Right atrium auricular region (tissue), 2 donors: ENCODE measurements at regions not wholly inside any gene's neighbourhood (a gene's known extent, or its start where the extent isn't known, plus 50 kb on each side); places are given as distances from the start of the nearest gene placed in this dataset.

Experiments
- DNase-seq: peaks from one replicate; pipeline ENCODE4 v3.0.0-alpha.2; 2019; ENCODE audit warnings: low spot score
- H3K27ac ChIP-seq, 2 donors: fragments of 200-600 bp; sonication (generic); 1 replicate in 1 of 2; 2 replicates in 1 of 2; pipeline ENCODE4 v1.5.1; 2016 to 2019
- H3K27me3 ChIP-seq, 2 donors: fragments of 200-600 bp; sonication (generic); one replicate each; pipeline versions ENCODE4 v1.5.1 to v1.6.0; 2017 to 2019
- H3K36me3 ChIP-seq: fragments of 200-600 bp; sonication (generic); one replicate; pipeline ENCODE4 v1.5.1; 2016
- H3K4me1 ChIP-seq, 2 donors: fragments of 200-600 bp; sonication (generic); one replicate each; pipeline versions ENCODE4 v1.5.1 to v1.6.0; 2017 to 2019
- H3K4me3 ChIP-seq, 2 donors: fragments of 200-600 bp; sonication (generic); 1 replicate in 1 of 2; 2 replicates in 1 of 2; pipeline ENCODE4 v1.5.1; 2017 to 2019; ENCODE audit warnings: mild to moderate bottlenecking in 1 of 2, moderate library complexity in 1 of 2
- H3K9me3 ChIP-seq, 2 donors: fragments of 200-600 bp; sonication (generic); one replicate each; pipeline ENCODE4 v1.5.1; 2019
- CTCF ChIP-seq, 2 donors: fragments of 200-600 bp; sonication (generic); IDR thresholded peaks; one replicate each; pipeline ENCODE4 v1.5.1; 2019; ENCODE audit warnings: antibody characterized with exemption in 2 of 2

- no peak for TF ChIP-seq CTCF (IDR thresholded peaks at IDR 0.05)
- DNase-seq, result no peak
- H3K9me3 ChIP-seq, result peaks cover 0 to 12% of the 10 kb centered on the region in 2 donors
- H3K27me3 ChIP-seq, result no peaks in the 10 kb centered on the region
- H3K4me3 ChIP-seq, result no peak overlapping the region
- H3K27ac ChIP-seq, result no peak overlapping the region
- H3K36me3 ChIP-seq, result no peaks in the 10 kb centered on the region
- H3K4me1 ChIP-seq, result no peaks in the 10 kb centered on the region
Measured at GRCh38 chr12:131420867-131421447, 289.9 kb upstream of the SFSWAP start.

- TF ChIP-seq CTCF (IDR thresholded peaks at IDR 0.05), result no peak
- Histone ChIP-seq H3K36me3 (no peaks in the 10 kb centered on the region), H3K4me3 (no peak overlapping the region), H3K4me1 (no peaks in the 10 kb centered on the region), H3K27ac (no peak overlapping the region), H3K27me3 (no peaks in the 10 kb centered on the region), H3K9me3 (peaks cover 0 to 12% of the 10 kb centered on the region in 2 donors)
- no peak for DNase-seq
Measured at GRCh38 chr12:131421509-131422186, 289.2 kb upstream of the SFSWAP start.

GRCh38 chr12:131422187-131422520 is 288.7 kb upstream of the SFSWAP start:
- no peaks in the 10 kb centered on the region for H3K4me1 ChIP-seq
- TF ChIP-seq CTCF (IDR thresholded peaks at IDR 0.05), result no peak
- DNase-seq, result no peak
- no peaks in the 10 kb centered on the region for H3K27me3 ChIP-seq
- no peaks in the 10 kb centered on the region for H3K36me3 ChIP-seq
- no peak overlapping the region for H3K27ac ChIP-seq
- H3K9me3 ChIP-seq, result peaks cover 0 to 12% of the 10 kb centered on the region in 2 donors
- no peak overlapping the region for H3K4me3 ChIP-seq

- no peaks in the 10 kb centered on the region for H3K27me3 ChIP-seq
- TF ChIP-seq CTCF (IDR thresholded peaks at IDR 0.05), result no peak
- no peak overlapping the region for H3K4me3 ChIP-seq
- H3K9me3 ChIP-seq, result peaks cover 0 to 12% of the 10 kb centered on the region in 2 donors
- no peak for DNase-seq
- H3K36me3 ChIP-seq, result no peaks in the 10 kb centered on the region
- no peaks in the 10 kb centered on the region for H3K4me1 ChIP-seq
- no peak overlapping the region for H3K27ac ChIP-seq
Measured at GRCh38 chr12:131422744-131423143, 288.1 kb upstream of the SFSWAP start.

- TF ChIP-seq CTCF (IDR thresholded peaks at IDR 0.05), result no peak
- H3K4me3 ChIP-seq, result no peak overlapping the region
- H3K4me1 ChIP-seq, result no peaks in the 10 kb centered on the region
- DNase-seq, result no peak
- no peak overlapping the region for H3K27ac ChIP-seq
- H3K36me3 ChIP-seq, result no peaks in the 10 kb centered on the region
- no peaks in the 10 kb centered on the region for H3K27me3 ChIP-seq
- H3K9me3 ChIP-seq, result peaks cover 0 to 12% of the 10 kb centered on the region in 2 donors
Measured at GRCh38 chr12:131424270-131424669, 286.6 kb upstream of the SFSWAP start.
